Effector memory CD8-positive, alpha-beta T cell (primary cell): ENCODE measurements at regions not wholly inside any gene's neighbourhood (a gene's known extent, or its start where the extent isn't known, plus 50 kb on each side); places are given as distances from the start of the nearest gene placed in this dataset.
"Not testable (repeated sequence)": the region's sequence is repeated elsewhere in the genome, so short reads cannot be mapped to it uniquely, and the experiment has no call there.

Experiments
- ATAC-seq: fragments of 150-1000 bp; cut with Tn5 transposase; replicated peaks from 2 replicates; pipeline ENCODE4 v1.10.0; 2021; ENCODE audit warnings: mild to moderate bottlenecking, moderate library complexity
- DNase-seq, 3 experiments: peaks; one replicate each; pipeline ENCODE4 v3.0.0; 2021
- H3K27ac Mint-ChIP-seq, 2 donors: one replicate each; pipeline ENCODE4 v1.8.0; 2022; ENCODE audit warnings: mild to moderate bottlenecking in 2 of 2, mixed read lengths in 2 of 2, moderate library complexity in 2 of 2
- H3K27me3 Mint-ChIP-seq, 2 donors: one replicate each; pipeline ENCODE4 v1.8.0; 2022; ENCODE audit warnings: mixed read lengths in 2 of 2
- H3K36me3 Mint-ChIP-seq: one replicate; pipeline ENCODE4 v1.8.0; 2022; ENCODE audit warnings: mild to moderate bottlenecking, moderate library complexity, mixed read lengths; ENCODE audit not compliant: insufficient read depth
- H3K4me1 Mint-ChIP-seq, 2 donors: one replicate each; pipeline ENCODE4 v1.8.0; 2022; ENCODE audit warnings: low read depth in 2 of 2, mixed read lengths in 2 of 2
- H3K4me3 Mint-ChIP-seq, 2 donors: one replicate each; pipeline ENCODE4 v1.8.0; 2022; ENCODE audit warnings: mild to moderate bottlenecking in 2 of 2, mixed read lengths in 2 of 2, moderate library complexity in 2 of 2
- H3K9me3 Mint-ChIP-seq, 2 donors: one replicate each; pipeline ENCODE4 v1.8.0; 2022; ENCODE audit warnings: mixed read lengths in 2 of 2

DNA sequence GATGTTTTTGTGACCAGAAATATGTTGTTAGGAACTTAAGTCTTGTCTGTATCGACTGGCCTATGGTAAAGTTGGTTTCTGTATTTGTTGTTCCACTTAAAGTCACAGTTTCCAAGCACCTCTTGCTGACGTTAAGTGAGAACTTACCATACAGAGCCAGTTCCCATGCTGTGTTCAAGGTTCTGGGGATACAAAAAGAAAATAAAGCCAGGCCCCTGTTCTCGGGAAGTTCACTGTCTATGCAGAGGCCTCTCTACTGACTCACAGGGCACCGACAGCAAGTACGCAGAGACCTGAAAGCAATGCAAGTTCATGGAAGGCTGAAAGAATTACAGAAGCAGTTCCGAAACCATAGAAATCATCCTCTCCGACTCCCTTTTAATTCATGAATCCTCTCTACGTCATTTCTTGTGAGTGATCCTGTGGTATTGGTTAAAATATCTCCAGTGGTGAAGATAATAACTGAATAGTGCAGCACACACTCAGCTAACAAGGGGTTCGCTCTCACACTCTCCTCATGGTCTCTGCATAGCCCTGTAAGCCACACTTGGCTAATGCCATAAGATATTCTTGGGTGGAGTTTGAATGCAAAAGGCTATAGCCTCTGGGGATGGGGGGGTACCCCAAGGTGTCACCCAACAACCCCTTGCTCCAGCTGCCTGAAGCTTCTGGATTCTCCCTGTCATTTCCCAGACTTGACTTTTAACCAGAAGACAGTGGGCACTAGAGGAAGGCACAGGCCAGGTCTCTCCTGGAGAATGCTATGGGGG is 91.2 kb upstream of the EXOC2 start:
- Mint-ChIP-seq H3K27me3 (peaks cover 20 to 33% of the 10 kb centered on the region in 2 donors), H3K4me3 (no peak overlapping the region), H3K9me3 (no peaks in the 10 kb centered on the region), H3K4me1 (peaks cover 7 to 8% of the 10 kb centered on the region in 2 donors), H3K27ac (no peak overlapping the region), H3K36me3 (no peaks in the 10 kb centered on the region)
- DNase-seq (no peak), ATAC-seq (no peak)

DNA sequence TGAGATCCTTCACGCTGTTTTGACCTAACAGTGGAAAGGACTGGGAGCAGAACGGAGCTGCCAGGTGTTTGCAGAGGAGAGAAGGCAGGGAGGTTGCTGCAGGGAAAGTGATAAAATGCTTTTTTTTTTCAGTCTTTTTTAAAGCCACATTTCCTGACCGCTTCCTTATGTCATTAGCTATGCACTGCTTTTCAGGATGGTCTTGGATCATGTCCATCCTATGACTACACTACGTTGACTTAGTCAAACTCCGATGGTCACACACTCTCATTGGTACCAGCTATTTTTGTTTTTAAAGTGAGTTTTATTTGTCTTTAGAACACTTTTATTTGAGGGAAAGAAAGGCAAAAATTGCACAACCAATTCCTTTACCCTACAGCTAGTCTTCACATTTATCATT is 89.2 kb upstream of the EXOC2 start:
- H3K27me3 Mint-ChIP-seq: peaks cover 25 to 47% of the 10 kb centered on the region in 2 donors
- no peaks in the 10 kb centered on the region for H3K36me3 Mint-ChIP-seq
- DNase-seq: no peak
- H3K9me3 Mint-ChIP-seq: no peaks in the 10 kb centered on the region
- no peak for ATAC-seq
- H3K27ac Mint-ChIP-seq: no peak overlapping the region
- no peaks in the 10 kb centered on the region for H3K4me1 Mint-ChIP-seq
- H3K4me3 Mint-ChIP-seq: no peak overlapping the region

- Mint-ChIP-seq H3K27me3 (peaks cover 31 to 54% of the 10 kb centered on the region in 2 donors), H3K4me1 (no peaks in the 10 kb centered on the region), H3K36me3 (no peaks in the 10 kb centered on the region), H3K4me3 (no peak overlapping the region), H3K9me3 (no peaks in the 10 kb centered on the region), H3K27ac (no peak overlapping the region)
- no peak for ATAC-seq
- no peak for DNase-seq
Observed at GRCh38 chr6:781350-781961, 88.5 kb upstream of the EXOC2 start.

GRCh38 chr6:780706-781105 is 87.8 kb upstream of the EXOC2 start:
- Mint-ChIP-seq H3K36me3 (no peaks in the 10 kb centered on the region), H3K27me3 (peaks cover 38 to 58% of the 10 kb centered on the region in 2 donors), H3K9me3 (no peaks in the 10 kb centered on the region), H3K4me1 (no peaks in the 10 kb centered on the region), H3K4me3 (no peak overlapping the region), H3K27ac (no peak overlapping the region)
- DNase-seq: no peak
- no peak for ATAC-seq

DNA sequence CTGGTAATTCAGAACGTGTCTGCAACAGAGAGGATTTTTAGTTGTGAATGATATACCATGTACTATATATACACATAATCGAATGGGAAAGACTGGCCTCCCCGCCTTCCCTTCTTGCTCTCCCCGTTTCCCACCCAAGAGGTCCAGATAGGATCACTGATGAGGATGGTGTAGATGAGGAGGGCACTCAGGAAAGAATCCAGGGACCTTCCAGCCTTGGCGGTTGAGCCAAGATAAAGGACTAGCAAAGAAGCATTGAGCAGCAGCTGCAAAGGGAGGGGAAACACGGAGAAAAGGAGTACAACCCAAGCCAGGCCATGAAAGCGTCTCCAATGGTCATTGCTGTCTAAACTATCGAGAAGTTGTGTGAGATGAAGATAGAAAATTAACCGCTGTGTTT is 84.0 kb upstream of the EXOC2 start:
- Mint-ChIP-seq H3K27me3 (peaks cover 35 to 51% of the 10 kb centered on the region in 2 donors), H3K27ac (no peak overlapping the region)

DNA sequence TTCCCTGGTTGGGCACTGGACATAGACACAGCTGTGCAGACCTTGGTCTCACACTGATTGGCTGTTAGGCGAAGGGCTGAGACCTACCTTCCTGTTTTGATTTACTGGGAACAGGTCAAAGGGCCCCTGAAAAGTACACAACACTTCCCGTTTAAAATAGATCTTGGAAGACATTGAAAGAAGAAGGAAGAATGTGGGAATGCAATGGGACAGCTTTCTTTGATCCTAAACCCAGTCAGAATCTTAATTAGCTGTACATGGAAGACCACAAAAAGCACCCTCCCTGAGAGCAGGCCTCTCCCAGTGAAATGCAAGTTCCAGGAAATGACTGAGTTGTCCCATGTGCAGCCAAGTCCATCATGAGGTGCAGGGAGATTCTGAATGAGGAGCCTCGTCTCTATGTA is 83.6 kb upstream of the EXOC2 start:
- DNase-seq: no peak
- no peaks in the 10 kb centered on the region for H3K9me3 Mint-ChIP-seq
- no peak overlapping the region for H3K4me3 Mint-ChIP-seq
- no peak for ATAC-seq
- H3K36me3 Mint-ChIP-seq: no peaks in the 10 kb centered on the region
- H3K27me3 Mint-ChIP-seq: peaks cover 31 to 47% of the 10 kb centered on the region in 2 donors
- H3K27ac Mint-ChIP-seq: no peak overlapping the region
- H3K4me1 Mint-ChIP-seq: no peaks in the 10 kb centered on the region

More for the DNA sequence above, 84.0 kb upstream of the EXOC2 start:
- H3K4me3 Mint-ChIP-seq: no peak overlapping the region
- H3K9me3 Mint-ChIP-seq: no peaks in the 10 kb centered on the region
- H3K4me1 Mint-ChIP-seq: no peaks in the 10 kb centered on the region
- ATAC-seq (no peak), DNase-seq (no peak)
- no peaks in the 10 kb centered on the region for H3K36me3 Mint-ChIP-seq

GRCh38 chr6:775863-776262 is 82.9 kb upstream of the EXOC2 start:
- Mint-ChIP-seq H3K27ac (no peak overlapping the region), H3K4me1 (no peaks in the 10 kb centered on the region), H3K36me3 (no peaks in the 10 kb centered on the region), H3K27me3 (peaks cover 28 to 46% of the 10 kb centered on the region in 2 donors), H3K4me3 (no peak overlapping the region), H3K9me3 (no peaks in the 10 kb centered on the region)
- DNase-seq: no peak
- ATAC-seq: no peak

DNA sequence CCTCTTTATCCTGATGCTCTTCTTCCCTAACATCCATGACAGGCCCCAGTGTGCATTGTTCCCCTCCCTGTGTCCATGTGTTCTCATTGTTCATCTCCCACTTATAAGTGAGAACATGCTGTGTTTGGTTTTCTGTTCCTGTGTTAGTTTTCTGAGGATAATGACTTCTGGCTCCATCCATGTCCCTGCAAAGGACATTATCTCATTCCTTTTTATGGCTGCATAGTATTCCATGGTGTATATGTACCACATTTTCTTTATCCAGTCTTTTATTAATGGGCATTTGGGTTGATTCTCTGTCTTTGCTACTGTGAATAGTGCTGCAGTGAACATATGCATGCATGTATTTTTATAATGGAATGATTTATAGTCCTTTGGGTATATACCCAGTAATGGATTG is 78.7 kb upstream of the EXOC2 start:
- H3K4me1 Mint-ChIP-seq, DNase-seq, H3K4me3 Mint-ChIP-seq, ATAC-seq, H3K9me3 Mint-ChIP-seq, H3K27ac Mint-ChIP-seq, H3K36me3 Mint-ChIP-seq: not testable (repeated sequence)
- H3K27me3 Mint-ChIP-seq: peaks cover 32 to 47% of the 10 kb centered on the region in 2 donors

DNA sequence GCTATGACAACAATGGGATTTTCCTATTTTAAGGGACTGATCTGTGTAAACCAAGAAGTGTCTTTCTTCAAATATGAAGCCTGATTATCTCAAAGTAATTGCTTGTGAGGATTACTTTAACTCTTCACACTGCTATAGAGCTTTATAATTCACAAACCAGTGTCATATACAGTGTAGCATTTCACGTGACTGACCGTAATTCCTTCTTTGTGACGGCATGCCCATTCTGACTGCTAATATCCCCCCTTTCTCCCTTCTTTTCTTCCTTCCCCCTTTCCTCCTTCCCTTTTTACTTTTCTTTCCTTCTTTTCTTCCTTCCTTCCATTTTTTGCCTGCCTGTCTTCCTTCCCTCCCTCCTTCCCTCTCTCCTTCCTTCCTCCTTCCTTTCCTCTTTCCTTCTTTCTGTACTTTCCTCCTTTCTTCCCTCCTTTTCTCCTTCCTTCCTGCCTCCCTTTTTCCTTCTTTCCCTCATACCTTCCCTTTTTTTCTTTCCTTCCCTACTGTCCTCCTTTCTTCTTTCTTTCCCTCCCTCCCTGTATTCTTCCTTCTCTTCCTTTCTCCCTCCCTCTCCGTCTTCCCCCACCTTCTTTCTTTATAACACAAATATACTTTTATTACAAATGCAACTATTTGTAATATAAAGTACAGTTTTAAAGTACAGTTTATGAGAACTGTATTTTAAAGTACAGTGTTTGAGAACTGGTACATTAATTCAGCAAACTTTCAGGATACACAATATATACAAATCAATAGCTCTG is 75.0 kb upstream of the EXOC2 start:
- H3K27ac Mint-ChIP-seq: no peak overlapping the region
- H3K9me3 Mint-ChIP-seq: no peaks in the 10 kb centered on the region
- H3K27me3 Mint-ChIP-seq: peaks cover 39 to 49% of the 10 kb centered on the region in 2 donors
- no peak for DNase-seq
- ATAC-seq: no peak
- no peaks in the 10 kb centered on the region for H3K36me3 Mint-ChIP-seq
- no peaks in the 10 kb centered on the region for H3K4me1 Mint-ChIP-seq
- H3K4me3 Mint-ChIP-seq: no peak overlapping the region

GRCh38 chr6:766625-767024 is 73.7 kb upstream of the EXOC2 start:
- no peak for DNase-seq
- Mint-ChIP-seq H3K4me3 (no peak overlapping the region), H3K27ac (no peak overlapping the region), H3K9me3 (no peaks in the 10 kb centered on the region), H3K27me3 (peaks cover 32 to 60% of the 10 kb centered on the region in 2 donors), H3K4me1 (no peaks in the 10 kb centered on the region), H3K36me3 (no peaks in the 10 kb centered on the region)
- ATAC-seq: no peak

GRCh38 chr6:761997-762396 is 69.1 kb upstream of the EXOC2 start:
- no peaks in the 10 kb centered on the region for H3K4me1 Mint-ChIP-seq
- no peak overlapping the region for H3K27ac Mint-ChIP-seq
- no peaks in the 10 kb centered on the region for H3K9me3 Mint-ChIP-seq
- no peak for ATAC-seq
- no peak overlapping the region for H3K4me3 Mint-ChIP-seq
- peaks cover 11 to 46% of the 10 kb centered on the region in 2 donors for H3K27me3 Mint-ChIP-seq
- no peak for DNase-seq
- H3K36me3 Mint-ChIP-seq: no peaks in the 10 kb centered on the region

DNA sequence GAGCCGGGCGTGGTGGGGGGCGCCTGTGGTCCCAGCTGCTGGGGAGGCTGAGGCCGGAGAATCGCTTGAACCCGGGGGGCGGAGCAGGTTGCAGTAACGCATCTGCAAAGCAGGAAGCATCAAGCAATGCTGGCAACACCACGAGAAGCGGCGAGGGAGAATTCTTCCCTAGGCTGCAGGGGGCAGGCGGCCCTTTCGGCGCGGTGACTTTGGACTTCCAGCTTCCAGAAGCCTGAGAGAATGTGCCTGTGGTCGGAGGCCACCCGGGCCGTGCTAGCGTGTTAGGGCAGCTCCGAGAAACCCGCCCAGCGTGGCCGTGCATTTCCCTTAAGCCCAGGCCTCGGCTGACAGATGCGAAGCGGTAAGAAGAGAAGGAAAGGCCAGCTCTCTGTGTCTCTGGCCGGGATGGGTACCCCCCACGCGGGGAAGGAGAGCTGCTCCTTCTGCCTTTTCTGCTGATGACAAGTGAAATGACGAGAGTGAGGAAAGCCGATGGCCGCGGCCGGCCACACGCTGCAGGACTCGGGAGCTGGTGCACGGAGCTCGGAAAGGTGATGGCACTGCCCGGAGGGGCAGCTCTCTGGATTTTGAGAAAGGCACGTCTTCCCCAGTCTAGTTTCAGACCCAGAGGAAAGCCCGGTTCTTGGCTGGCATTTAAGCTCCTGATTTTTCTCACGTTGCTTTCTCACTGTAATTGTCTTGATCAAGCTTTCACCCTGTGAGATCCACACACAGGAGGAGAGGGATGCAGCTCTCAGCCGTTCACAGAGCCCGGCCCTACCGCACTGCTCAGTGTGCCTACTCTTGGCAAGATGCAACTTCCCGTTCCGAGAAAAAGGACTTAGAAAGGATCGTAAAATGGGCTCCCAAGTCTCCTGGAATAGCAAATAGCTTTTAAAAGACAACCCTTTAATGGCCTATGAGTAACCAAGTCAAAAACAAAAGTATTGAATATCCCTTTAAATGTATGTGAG is 68.3 kb upstream of the EXOC2 start:
- no peak overlapping the region for H3K4me3 Mint-ChIP-seq

DNA sequence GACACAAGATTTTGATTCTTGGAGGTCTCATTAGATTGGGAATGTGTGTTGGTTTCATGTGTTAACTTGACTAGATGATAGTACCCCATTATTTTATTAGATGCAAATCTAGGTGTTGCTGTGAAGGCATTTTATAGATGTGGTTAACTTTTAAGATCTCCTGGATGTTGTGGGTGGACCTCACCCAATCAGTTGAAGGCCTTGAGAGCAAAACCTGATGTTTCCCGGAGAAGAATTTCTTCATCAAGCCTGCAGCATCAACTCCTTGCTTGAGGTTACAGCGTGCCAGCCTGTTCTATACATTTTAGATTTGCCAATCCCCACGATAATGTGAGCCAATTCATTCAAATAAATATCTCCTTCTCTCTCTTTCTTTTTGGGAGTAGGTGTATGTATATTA is 66.8 kb upstream of the EXOC2 start:
- H3K27me3 Mint-ChIP-seq: peaks cover 8 to 38% of the 10 kb centered on the region in 2 donors
- no peak overlapping the region for H3K4me3 Mint-ChIP-seq
- no peak for DNase-seq
- no peaks in the 10 kb centered on the region for H3K4me1 Mint-ChIP-seq
- H3K9me3 Mint-ChIP-seq: no peaks in the 10 kb centered on the region
- H3K36me3 Mint-ChIP-seq: no peaks in the 10 kb centered on the region
- no peak overlapping the region for H3K27ac Mint-ChIP-seq
- ATAC-seq: no peak

More for the DNA sequence above, 68.3 kb upstream of the EXOC2 start:
- Mint-ChIP-seq H3K27me3 (peaks cover 8 to 46% of the 10 kb centered on the region in 2 donors), H3K36me3 (no peaks in the 10 kb centered on the region), H3K27ac (no peak overlapping the region), H3K4me1 (no peaks in the 10 kb centered on the region), H3K9me3 (no peaks in the 10 kb centered on the region)
- ATAC-seq: no peak
- DNase-seq: no peak
